Progenitor cell of endocrine pancreas (in vitro differentiated cells): ENCODE measurements at regions not wholly inside any gene's neighbourhood (a gene's known extent, or its start where the extent isn't known, plus 50 kb on each side); places are given as distances from the start of the nearest gene placed in this dataset.

ENCODE experiments used
- DNase-seq: peaks from one replicate; pipeline ENCODE4 v3.0.0; 2021; ENCODE audit warnings: low spot score; ENCODE audit not compliant: unreplicated experiment
- H3K27ac Mint-ChIP-seq: 2 replicates; pipeline ENCODE4 v1.8.0; 2021; ENCODE audit warnings: mild to moderate bottlenecking, moderate library complexity, mixed read lengths
- H3K27me3 Mint-ChIP-seq: 2 replicates; pipeline ENCODE4 v1.8.0; 2021; ENCODE audit warnings: mixed read lengths
- H3K36me3 Mint-ChIP-seq: 2 replicates; pipeline ENCODE4 v1.8.0; 2022; ENCODE audit warnings: mixed read lengths; ENCODE audit not compliant: insufficient read depth
- H3K4me1 Mint-ChIP-seq: 2 replicates; pipeline ENCODE4 v1.8.0; 2021; ENCODE audit warnings: low read depth, mixed read lengths
- H3K4me3 Mint-ChIP-seq: 2 replicates; pipeline ENCODE4 v1.8.0; 2021; ENCODE audit warnings: low read depth, mild to moderate bottlenecking, moderate library complexity, mixed read lengths
- H3K9me3 Mint-ChIP-seq: 2 replicates; pipeline ENCODE4 v1.8.0; 2021; ENCODE audit warnings: low read depth, mixed read lengths
- TF ChIP-seq, protein P1 (sequence below): fragments of 200-600 bp; sonication (generic); IDR thresholded peaks from one replicate; pipeline ENCODE4 v1.5.0; 2021; ENCODE audit warnings: antibody characterized with exemption, mild to moderate bottlenecking; ENCODE audit not compliant: unreplicated experiment

GRCh38 chr11:134471716-134472455, 59.8 kb upstream of the B3GAT1 start:
- TF ChIP-seq, protein P1, sequence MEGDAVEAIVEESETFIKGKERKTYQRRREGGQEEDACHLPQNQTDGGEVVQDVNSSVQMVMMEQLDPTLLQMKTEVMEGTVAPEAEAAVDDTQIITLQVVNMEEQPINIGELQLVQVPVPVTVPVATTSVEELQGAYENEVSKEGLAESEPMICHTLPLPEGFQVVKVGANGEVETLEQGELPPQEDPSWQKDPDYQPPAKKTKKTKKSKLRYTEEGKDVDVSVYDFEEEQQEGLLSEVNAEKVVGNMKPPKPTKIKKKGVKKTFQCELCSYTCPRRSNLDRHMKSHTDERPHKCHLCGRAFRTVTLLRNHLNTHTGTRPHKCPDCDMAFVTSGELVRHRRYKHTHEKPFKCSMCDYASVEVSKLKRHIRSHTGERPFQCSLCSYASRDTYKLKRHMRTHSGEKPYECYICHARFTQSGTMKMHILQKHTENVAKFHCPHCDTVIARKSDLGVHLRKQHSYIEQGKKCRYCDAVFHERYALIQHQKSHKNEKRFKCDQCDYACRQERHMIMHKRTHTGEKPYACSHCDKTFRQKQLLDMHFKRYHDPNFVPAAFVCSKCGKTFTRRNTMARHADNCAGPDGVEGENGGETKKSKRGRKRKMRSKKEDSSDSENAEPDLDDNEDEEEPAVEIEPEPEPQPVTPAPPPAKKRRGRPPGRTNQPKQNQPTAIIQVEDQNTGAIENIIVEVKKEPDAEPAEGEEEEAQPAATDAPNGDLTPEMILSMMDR = no peak
- Mint-ChIP-seq H3K4me1 (peaks cover 8% of the 10 kb centered on the region), H3K36me3 (no peaks in the 10 kb centered on the region), H3K27me3 (peaks cover 33% of the 10 kb centered on the region), H3K9me3 (no peaks in the 10 kb centered on the region), H3K4me3 (no peak overlapping the region), H3K27ac (no peak overlapping the region)
- DNase-seq = no peak

GRCh38 chr11:134471087-134471715, 59.2 kb upstream of the B3GAT1 start:
- Mint-ChIP-seq H3K4me1 (peaks cover 10% of the 10 kb centered on the region), H3K36me3 (no peaks in the 10 kb centered on the region), H3K27me3 (peaks cover 30% of the 10 kb centered on the region), H3K4me3 (no peak overlapping the region), H3K9me3 (no peaks in the 10 kb centered on the region), H3K27ac (no peak overlapping the region)
- no peak for DNase-seq
- TF ChIP-seq, protein P1 = no peak

GRCh38 chr11:134470238-134470637, 58.2 kb upstream of the B3GAT1 start:
- Mint-ChIP-seq H3K4me1 (peaks cover 10% of the 10 kb centered on the region), H3K9me3 (no peaks in the 10 kb centered on the region), H3K4me3 (no peak overlapping the region), H3K36me3 (no peaks in the 10 kb centered on the region), H3K27ac (no peak overlapping the region), H3K27me3 (peaks cover 34% of the 10 kb centered on the region)
- no peak for DNase-seq
- TF ChIP-seq, protein P1 = no peak

GRCh38 chr11:134469627-134470026, 57.6 kb upstream of the B3GAT1 start:
- no peaks in the 10 kb centered on the region for H3K9me3 Mint-ChIP-seq
- H3K27me3 Mint-ChIP-seq = peaks cover 36% of the 10 kb centered on the region
- peaks cover 10% of the 10 kb centered on the region for H3K4me1 Mint-ChIP-seq
- DNase-seq = no peak
- TF ChIP-seq, protein P1 = no peak
- no peak overlapping the region for H3K27ac Mint-ChIP-seq
- no peaks in the 10 kb centered on the region for H3K36me3 Mint-ChIP-seq
- H3K4me3 Mint-ChIP-seq = no peak overlapping the region

DNA sequence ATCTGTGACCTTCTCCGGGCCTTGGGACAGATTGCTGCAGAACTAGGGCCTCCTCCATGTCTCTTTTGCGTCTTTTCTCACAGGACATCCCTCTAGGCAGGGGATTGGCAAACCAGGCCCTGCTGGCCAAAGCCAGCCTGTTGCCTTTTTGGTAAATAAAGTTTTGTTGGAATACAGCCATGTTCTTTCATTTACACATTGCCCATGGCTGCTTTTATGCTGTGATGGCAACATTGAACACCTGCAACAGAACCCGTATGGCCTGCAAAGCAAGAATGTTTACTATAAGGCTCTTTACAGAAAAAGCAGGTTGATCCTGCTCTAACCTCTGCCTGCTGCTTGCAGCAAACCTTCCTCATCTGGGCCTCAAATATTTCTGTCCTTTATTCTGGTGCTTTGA, 56.8 kb upstream of the B3GAT1 start:
- DNase-seq = no peak
- Mint-ChIP-seq H3K4me3 (no peak overlapping the region), H3K4me1 (peaks cover 10% of the 10 kb centered on the region), H3K27ac (no peak overlapping the region), H3K27me3 (peaks cover 39% of the 10 kb centered on the region), H3K9me3 (no peaks in the 10 kb centered on the region), H3K36me3 (no peaks in the 10 kb centered on the region)
- TF ChIP-seq, protein P1 = no peak
